Smooth muscle cell (in vitro differentiated cells): ENCODE measurements at regions not wholly inside any gene's neighbourhood (a gene's known extent, or its start where the extent isn't known, plus 50 kb on each side); places are given as distances from the start of the nearest gene placed in this dataset.

Source experiments
- DNase-seq: peaks from one replicate; lab custom pipeline; 2025; ENCODE audit not compliant: unreplicated experiment; lab: John Stamatoyannopoulos, UW
- H2AFZ ChIP-seq: fragments of 200-600 bp; sonication (generic); 2 replicates; pipeline ENCODE4 v1.6.0; 2016; ENCODE audit warnings: antibody characterized with exemption, low read depth, mild to moderate bottlenecking
- H3F3A ChIP-seq: fragments of 200-600 bp; sonication (generic); 2 replicates; pipeline ENCODE4 v1.6.0; 2017; ENCODE audit warnings: antibody characterized with exemption, low read depth
- H3K27ac ChIP-seq: fragments of 200-600 bp; sonication (generic); 2 replicates; pipeline ENCODE4 v1.5.1; 2016; ENCODE audit warnings: low read depth, mild to moderate bottlenecking
- H3K27me3 ChIP-seq: fragments of 200-600 bp; sonication (generic); 2 replicates; pipeline ENCODE4 v1.6.1; 2016; ENCODE audit warnings: low read depth, mild to moderate bottlenecking
- H3K36me3 ChIP-seq: fragments of 200-600 bp; sonication (generic); 2 replicates; pipeline ENCODE4 v1.5.1; 2016; ENCODE audit warnings: low read depth
- H3K4me1 ChIP-seq: fragments of 200-600 bp; sonication (generic); 2 replicates; pipeline ENCODE4 v1.5.1; 2016; ENCODE audit warnings: low read depth
- H3K4me2 ChIP-seq: fragments of 200-600 bp; sonication (generic); 2 replicates; pipeline ENCODE4 v1.6.0; 2016; ENCODE audit warnings: mild to moderate bottlenecking
- H3K4me3 ChIP-seq: fragments of 200-600 bp; sonication (generic); 2 replicates; pipeline ENCODE4 v1.5.1; 2016; ENCODE audit warnings: mild to moderate bottlenecking
- H3K79me2 ChIP-seq: fragments of 200-600 bp; sonication (generic); 2 replicates; pipeline ENCODE4 v1.6.0; 2016; ENCODE audit warnings: low read depth, mild to moderate bottlenecking
- H3K9ac ChIP-seq: fragments of 200-600 bp; sonication (generic); 2 replicates; pipeline ENCODE4 v1.6.0; 2016; ENCODE audit warnings: low read depth
- H3K9me3 ChIP-seq: fragments of 200-600 bp; sonication (generic); replicated peaks from 2 replicates; pipeline ENCODE4 v1.5.1; 2016; ENCODE audit warnings: low read depth
- H4K20me1 ChIP-seq: fragments of 200-600 bp; sonication (generic); 2 replicates; pipeline ENCODE4 v1.6.0; 2016; ENCODE audit warnings: low read depth
- WGBS: methylation state at CpG from one replicate; pipeline ENCODE4 v1.1.7; 2016; ENCODE audit warnings: low lambda C conversion rate; 5-methylcytosine and 5-hydroxymethylcytosine counted together
- TF ChIP-seq, protein P1 (sequence below): fragments of 200-600 bp; sonication (generic); IDR thresholded peaks from 2 replicates; pipeline ENCODE4 v1.5.1; 2017; ENCODE audit warnings: borderline replicate concordance, mild to moderate bottlenecking, antibody characterized with exemption; ENCODE audit not compliant: insufficient read depth, poor library complexity, severe bottlenecking

DNA sequence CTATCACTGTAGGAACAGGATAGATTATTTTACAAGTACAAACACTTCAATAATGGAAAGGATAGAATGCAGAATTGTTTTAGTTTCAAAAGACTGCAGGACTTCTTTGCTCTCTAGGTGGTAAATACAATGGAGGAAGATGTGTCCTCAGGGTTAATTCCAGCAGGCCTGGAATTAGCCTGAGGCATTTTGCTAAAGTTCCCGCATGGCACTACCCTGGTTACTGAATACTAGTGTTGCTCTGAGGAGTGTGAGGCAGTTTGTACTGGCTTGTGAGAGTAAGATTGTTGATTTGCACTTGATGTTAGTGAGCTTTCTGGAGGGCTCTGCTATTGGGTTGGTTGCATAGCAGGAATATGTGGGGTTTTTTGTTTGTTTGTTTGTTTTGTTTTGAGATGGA lies 61.4 kb downstream of the FASLG start:
- WGBS, result 60% methylated on average over 1 of the region's 1 CpG
- Histone ChIP-seq H3K27me3 (no peaks in the 10 kb centered on the region), H3K9me3 (no peaks in the 10 kb centered on the region), H3K4me3 (no peak overlapping the region), H3K4me1 (no peaks in the 10 kb centered on the region), H3K27ac (no peak overlapping the region), H3K36me3 (no peaks in the 10 kb centered on the region), H2AFZ (no peak overlapping the region), H3F3A (peaks cover 8% of the 10 kb centered on the region), H3K79me2 (no peaks in the 10 kb centered on the region), H4K20me1 (no peaks in the 10 kb centered on the region), H3K9ac (no peak overlapping the region), H3K4me2 (no peak overlapping the region)
- DNase-seq, result no peak
- TF ChIP-seq, protein P1, sequence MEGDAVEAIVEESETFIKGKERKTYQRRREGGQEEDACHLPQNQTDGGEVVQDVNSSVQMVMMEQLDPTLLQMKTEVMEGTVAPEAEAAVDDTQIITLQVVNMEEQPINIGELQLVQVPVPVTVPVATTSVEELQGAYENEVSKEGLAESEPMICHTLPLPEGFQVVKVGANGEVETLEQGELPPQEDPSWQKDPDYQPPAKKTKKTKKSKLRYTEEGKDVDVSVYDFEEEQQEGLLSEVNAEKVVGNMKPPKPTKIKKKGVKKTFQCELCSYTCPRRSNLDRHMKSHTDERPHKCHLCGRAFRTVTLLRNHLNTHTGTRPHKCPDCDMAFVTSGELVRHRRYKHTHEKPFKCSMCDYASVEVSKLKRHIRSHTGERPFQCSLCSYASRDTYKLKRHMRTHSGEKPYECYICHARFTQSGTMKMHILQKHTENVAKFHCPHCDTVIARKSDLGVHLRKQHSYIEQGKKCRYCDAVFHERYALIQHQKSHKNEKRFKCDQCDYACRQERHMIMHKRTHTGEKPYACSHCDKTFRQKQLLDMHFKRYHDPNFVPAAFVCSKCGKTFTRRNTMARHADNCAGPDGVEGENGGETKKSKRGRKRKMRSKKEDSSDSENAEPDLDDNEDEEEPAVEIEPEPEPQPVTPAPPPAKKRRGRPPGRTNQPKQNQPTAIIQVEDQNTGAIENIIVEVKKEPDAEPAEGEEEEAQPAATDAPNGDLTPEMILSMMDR, result no peak

DNA sequence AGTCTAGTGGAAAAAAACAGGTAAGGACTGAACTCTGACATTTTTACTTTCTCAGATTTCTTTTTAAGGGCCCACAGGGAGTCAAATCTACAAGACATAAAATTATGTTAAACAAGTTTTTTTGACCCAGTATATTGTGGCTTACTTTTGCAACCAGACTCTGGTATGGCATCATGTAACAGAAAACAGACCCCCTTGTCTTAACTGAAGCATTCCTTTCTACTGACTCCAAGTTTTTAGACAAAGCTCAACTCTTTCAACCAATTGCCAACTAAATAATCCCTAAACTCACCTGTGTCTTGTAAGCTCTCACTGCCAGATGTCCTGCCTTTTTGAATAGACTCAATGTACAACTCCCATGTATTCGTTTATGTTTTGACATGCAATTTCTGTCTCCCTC lies 64.3 kb downstream of the FASLG start:
- no peaks in the 10 kb centered on the region for H3K27me3 ChIP-seq
- no peak for DNase-seq
- H3K4me3 ChIP-seq, result no peak overlapping the region
- 57% methylated on average over 1 of the region's 1 CpG for WGBS
- no peak overlapping the region for H2AFZ ChIP-seq
- H4K20me1 ChIP-seq, result no peaks in the 10 kb centered on the region
- no peaks in the 10 kb centered on the region for H3K9me3 ChIP-seq
- no peaks in the 10 kb centered on the region for H3K36me3 ChIP-seq
- no peaks in the 10 kb centered on the region for H3K4me1 ChIP-seq
- H3K4me2 ChIP-seq, result peak overlapping the region; percentile 14
- TF ChIP-seq, protein P1, result no peak
- H3K79me2 ChIP-seq, result no peaks in the 10 kb centered on the region
- no peak overlapping the region for H3K9ac ChIP-seq
- H3K27ac ChIP-seq, result peak overlapping the region; percentile 81
- H3F3A ChIP-seq, result peaks cover 8% of the 10 kb centered on the region

DNA sequence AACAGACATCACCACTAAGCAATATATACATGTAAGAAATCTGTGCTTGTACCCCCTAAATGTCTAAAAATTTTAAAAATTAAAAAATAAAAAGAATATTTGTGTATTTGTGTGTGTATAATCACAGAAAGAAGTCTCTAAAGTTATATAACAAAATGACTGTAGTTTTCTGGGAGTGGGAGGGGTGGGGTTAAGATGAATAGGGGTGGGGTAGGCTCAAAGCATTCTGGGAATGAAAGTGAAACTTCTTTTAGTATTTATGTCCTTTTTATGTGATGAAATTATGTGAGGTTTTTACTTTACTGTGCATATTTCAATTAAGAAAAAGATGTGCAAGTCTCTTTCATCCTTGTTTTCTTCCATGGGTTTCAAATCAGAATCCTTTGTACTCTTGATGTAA lies 65.3 kb downstream of the FASLG start:
- DNase-seq, result no peak
- peaks cover 8% of the 10 kb centered on the region for H3F3A ChIP-seq
- no peaks in the 10 kb centered on the region for H3K79me2 ChIP-seq
- H4K20me1 ChIP-seq, result no peaks in the 10 kb centered on the region
- no peak overlapping the region for H3K4me3 ChIP-seq
- H3K9me3 ChIP-seq, result no peaks in the 10 kb centered on the region
- H3K4me2 ChIP-seq, result no peak overlapping the region
- no peaks in the 10 kb centered on the region for H3K27me3 ChIP-seq
- H2AFZ ChIP-seq, result no peak overlapping the region
- H3K27ac ChIP-seq, result peak overlapping the region; percentile 81
- H3K36me3 ChIP-seq, result no peaks in the 10 kb centered on the region
- TF ChIP-seq, protein P1, result no peak
- no peaks in the 10 kb centered on the region for H3K4me1 ChIP-seq
- H3K9ac ChIP-seq, result no peak overlapping the region

DNA sequence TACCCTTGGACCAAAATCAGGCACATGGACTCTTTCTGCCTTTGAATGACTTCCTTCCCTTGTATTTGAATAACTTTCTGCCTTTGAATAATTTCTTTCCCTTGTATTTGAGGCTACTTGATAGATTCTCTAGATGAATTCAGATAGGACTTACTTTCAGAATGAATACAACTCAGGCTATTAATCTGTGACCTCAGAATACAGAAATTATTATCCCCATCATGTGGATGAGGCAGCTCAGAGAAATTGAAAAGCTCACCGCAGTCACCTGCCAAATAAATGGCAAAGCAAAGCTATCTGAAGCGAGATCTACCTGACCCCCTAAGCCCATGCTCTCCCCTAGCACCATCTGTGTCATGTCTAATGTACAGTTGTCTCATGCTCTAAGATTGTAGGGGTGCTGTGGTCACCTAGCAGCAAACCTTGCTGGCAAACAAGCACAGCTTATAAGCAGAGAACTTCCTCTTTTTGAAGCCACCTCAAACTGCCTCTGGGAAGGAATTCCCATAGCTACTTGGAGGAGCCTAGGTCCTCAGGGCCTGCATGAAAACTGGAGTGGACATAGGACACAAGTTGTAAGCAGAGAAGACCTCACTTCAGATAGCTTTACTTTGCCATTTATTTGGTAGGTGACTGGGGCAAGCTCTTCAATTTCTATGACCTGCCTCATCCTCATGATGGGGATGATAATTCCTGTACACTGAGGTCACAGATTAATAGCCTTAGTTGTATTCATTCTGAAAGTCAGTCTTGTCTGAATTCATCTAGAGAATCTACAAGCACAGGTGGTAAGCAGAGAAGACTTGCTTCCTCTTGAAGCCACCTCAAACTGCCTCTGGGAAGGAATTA lies 66.1 kb downstream of the FASLG start:
- Histone ChIP-seq H3K4me3 (no peak overlapping the region), H3K4me2 (no peak overlapping the region), H3K79me2 (no peaks in the 10 kb centered on the region), H3K27ac (peak overlapping the region; percentile 5), H3K27me3 (no peaks in the 10 kb centered on the region), H3K9me3 (no peaks in the 10 kb centered on the region), H3K36me3 (no peaks in the 10 kb centered on the region), H2AFZ (no peak overlapping the region), H3F3A (peaks cover 8% of the 10 kb centered on the region), H3K9ac (no peak overlapping the region), H3K4me1 (no peaks in the 10 kb centered on the region), H4K20me1 (no peaks in the 10 kb centered on the region)
- no peak for DNase-seq
- 94% methylated on average over 2 of the region's 2 CpGs for WGBS
- TF ChIP-seq, protein P1, result no peak
